ENCODE measurements at regions not wholly inside any gene's neighbourhood (a gene's known extent, or its start where the extent isn't known, plus 50 kb on each side); places are given as distances from the start of the nearest gene placed in this dataset.

GRCh38 chr9:27627188-27627564, 53.9 kb upstream of the C9orf72 start:
- no peak for DNase-seq (ENCODE audit: low read depth, low spot score)
- Histone ChIP-seq H3K4me1 (ENCODE audit: control insufficient read depth, extremely low read depth, insufficient read depth, low read length) (peaks cover 17% of the 10 kb centered on the region), H3K9me1 (ENCODE audit: control insufficient read depth, extremely low read depth, insufficient read depth, low read length) (no peaks in the 10 kb centered on the region), H3K27ac (ENCODE audit: control insufficient read depth, insufficient read depth, low read length) (no peak overlapping the region), H2AFZ (ENCODE audit: control insufficient read depth, low read length) (no peak overlapping the region), H4K20me1 (ENCODE audit: control insufficient read depth, extremely low read depth, insufficient read depth, low read length) (no peaks in the 10 kb centered on the region), H3K9me3 (ENCODE audit: control insufficient read depth, low read depth, low read length) (no peaks in the 10 kb centered on the region), H3K27me3 (ENCODE audit: control insufficient read depth, extremely low read depth, insufficient read depth, low read length) (no peaks in the 10 kb centered on the region), H3K4me3 (ENCODE audit: control insufficient read depth in 2 of 3, extremely low read depth in 1 of 3, insufficient read depth in 2 of 3, low read depth in 1 of 3, low read length in 3 of 3) (no peak overlapping the region), H3K9ac (ENCODE audit: control insufficient read depth, extremely low read depth, insufficient read depth, low read length) (no peak overlapping the region), H3K4me2 (ENCODE audit: control insufficient read depth, extremely low read depth, insufficient read depth, low read depth, low read length) (no peak overlapping the region), H3K36me3 (ENCODE audit: control insufficient read depth in 2 of 2, extremely low read depth in 1 of 2, insufficient read depth in 2 of 2, low read length in 2 of 2) (no peaks in the 10 kb centered on the region), H3K79me2 (ENCODE audit: control insufficient read depth, insufficient read depth, low read length) (no peaks in the 10 kb centered on the region)
- no peak for FAIRE-seq
- dilution Hi-C loops (cut with MboI; ENCODE audit: extremely low pct_ligation_motif_present, low sequenced_read_pairs) = no loop called here
- no peak for TF ChIP-seq CTCF (optimal IDR thresholded peaks at IDR 0.05 in 1 of 3, IDR thresholded peaks at IDR 0.05 in 1 of 3, conservative IDR thresholded peaks at IDR 0.05 in 1 of 3; ENCODE audit: extremely low read depth in 1 of 3, insufficient read depth in 2 of 3, low read length in 3 of 3)
- TF ChIP-seq EZH2 (IDR thresholded peaks at IDR 0.05; ENCODE audit: low read length) = no peak

- no peaks in the 10 kb centered on the region for H3K9me3 ChIP-seq (ENCODE audit: control insufficient read depth, low read depth, low read length)
- H3K4me1 ChIP-seq (ENCODE audit: control insufficient read depth, extremely low read depth, insufficient read depth, low read length) = peaks cover 23% of the 10 kb centered on the region
- H3K27ac ChIP-seq (ENCODE audit: control insufficient read depth, insufficient read depth, low read length) = no peak overlapping the region
- H3K9ac ChIP-seq (ENCODE audit: control insufficient read depth, extremely low read depth, insufficient read depth, low read length) = no peak overlapping the region
- H4K20me1 ChIP-seq (ENCODE audit: control insufficient read depth, extremely low read depth, insufficient read depth, low read length) = no peaks in the 10 kb centered on the region
- DNase-seq (ENCODE audit: low read depth, low spot score) (no peak), FAIRE-seq (no peak)
- no peak overlapping the region for H3K4me2 ChIP-seq (ENCODE audit: control insufficient read depth, extremely low read depth, insufficient read depth, low read depth, low read length)
- no peak overlapping the region for H3K4me3 ChIP-seq (ENCODE audit: control insufficient read depth in 2 of 3, extremely low read depth in 1 of 3, insufficient read depth in 2 of 3, low read depth in 1 of 3, low read length in 3 of 3)
- dilution Hi-C loops (cut with MboI; ENCODE audit: extremely low pct_ligation_motif_present, low sequenced_read_pairs) = no loop called here
- no peaks in the 10 kb centered on the region for H3K79me2 ChIP-seq (ENCODE audit: control insufficient read depth, insufficient read depth, low read length)
- H3K9me1 ChIP-seq (ENCODE audit: control insufficient read depth, extremely low read depth, insufficient read depth, low read length) = no peaks in the 10 kb centered on the region
- no peak for TF ChIP-seq CTCF (optimal IDR thresholded peaks at IDR 0.05 in 1 of 3, IDR thresholded peaks at IDR 0.05 in 1 of 3, conservative IDR thresholded peaks at IDR 0.05 in 1 of 3; ENCODE audit: extremely low read depth in 1 of 3, insufficient read depth in 2 of 3, low read length in 3 of 3)
- TF ChIP-seq EZH2 (IDR thresholded peaks at IDR 0.05; ENCODE audit: low read length) = no peak
- no peaks in the 10 kb centered on the region for H3K36me3 ChIP-seq (ENCODE audit: control insufficient read depth in 2 of 2, extremely low read depth in 1 of 2, insufficient read depth in 2 of 2, low read length in 2 of 2)
- H3K27me3 ChIP-seq (ENCODE audit: control insufficient read depth, extremely low read depth, insufficient read depth, low read length) = no peaks in the 10 kb centered on the region
- H2AFZ ChIP-seq (ENCODE audit: control insufficient read depth, low read length) = no peak overlapping the region
Observed at GRCh38 chr9:27628311-27628710, 55.0 kb upstream of the C9orf72 start.

Data from keratinocyte (primary cell).